ENCODE measurements at regions not wholly inside any gene's neighbourhood (a gene's known extent, or its start where the extent isn't known, plus 50 kb on each side); places are given as distances from the start of the nearest gene placed in this dataset.

DNA sequence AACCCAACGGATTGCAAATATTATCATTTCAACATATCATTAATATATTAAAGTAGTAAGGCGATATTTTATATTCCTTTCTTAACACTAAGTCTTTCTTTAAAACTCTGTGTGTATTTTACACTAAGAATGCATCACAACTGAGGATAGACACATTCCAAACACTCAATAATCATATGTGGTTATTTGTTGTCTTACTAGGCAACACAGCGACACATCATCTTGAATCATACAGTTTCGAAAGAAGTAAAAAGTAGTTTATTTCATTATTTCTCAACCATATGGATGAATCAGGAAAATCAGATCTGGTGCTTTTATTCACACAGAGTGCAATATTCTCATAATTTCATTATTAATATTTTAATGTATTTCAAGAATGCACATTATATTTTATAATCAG, 662.4 kb downstream of the EPHA7 start:
- Histone ChIP-seq H3K4me1 (ENCODE audit: insufficient read depth, low read length) (no peaks in the 10 kb centered on the region), H3K23ac (ENCODE audit: insufficient read length, low read depth, low read length) (no peak overlapping the region), H3K56ac (ENCODE audit: insufficient read length, low read depth, low read length) (no peak overlapping the region), H2AFZ (ENCODE audit: low read length) (no peak overlapping the region), H3K9me3 (ENCODE audit: control insufficient read depth, low read depth, low read length) (no peaks in the 10 kb centered on the region), H2BK12ac (ENCODE audit: insufficient read length, low read depth, low read length) (no peak overlapping the region), H3K79me1 (ENCODE audit: insufficient read depth, low read depth, low read length, poor library complexity, severe bottlenecking) (no peaks in the 10 kb centered on the region), H4K91ac (ENCODE audit: insufficient read length, low read depth, low read length) (no peak overlapping the region), H2BK120ac (ENCODE audit: low read depth, low read length, poor library complexity, severe bottlenecking) (no peak overlapping the region), H3K27ac (ENCODE audit: insufficient read length, low read depth, low read length) (no peak overlapping the region), H2BK5ac (ENCODE audit: insufficient read length, low read length) (no peak overlapping the region), H3K4ac (ENCODE audit: low read depth, low read length) (no peak overlapping the region), H3K4me2 (ENCODE audit: insufficient read depth, insufficient read length, low read length) (no peak overlapping the region), H2BK15ac (ENCODE audit: low read depth, low read length) (no peak overlapping the region), H3K14ac (ENCODE audit: insufficient read depth, low read length) (no peak overlapping the region), H4K20me1 (ENCODE audit: control insufficient read depth, insufficient read depth, insufficient read length) (no peaks in the 10 kb centered on the region), H3K23me2 (ENCODE audit: insufficient read length, low read depth, low read length, poor library complexity, severe bottlenecking) (no peaks in the 10 kb centered on the region), H2BK20ac (ENCODE audit: low read depth, low read length, poor library complexity, severe bottlenecking) (no peak overlapping the region), H3K79me2 (ENCODE audit: insufficient read depth, low read length) (no peaks in the 10 kb centered on the region), H4K8ac (replicated peaks; ENCODE audit: insufficient read length, low read depth, low read length) (no peak overlapping the region), H3K9ac (ENCODE audit: extremely low read depth, insufficient read length, low read length) (no peak overlapping the region), H2AK5ac (ENCODE audit: insufficient read length, low read length) (no peak overlapping the region), H3T11ph (ENCODE audit: low read length) (no peak overlapping the region), H4K5ac (ENCODE audit: insufficient read length, low read depth, low read length) (no peak overlapping the region), H3K18ac (ENCODE audit: insufficient read length, low read depth, low read length) (no peak overlapping the region), H3K27me3 (ENCODE audit: insufficient read depth, low read length) (no peaks in the 10 kb centered on the region)
- Mint-ChIP-seq H3K9me3 (peaks cover 3 to 13% of the 10 kb centered on the region in 2 experiments; a peak in 4 of 5 replicates), H3K4me3 (no peak overlapping the region), H3K27ac (no peak overlapping the region), H3K27me3 (ENCODE audit: low read depth) (no peaks in the 10 kb centered on the region), H3K4me1 (peaks cover 12 to 21% of the 10 kb centered on the region in 2 experiments), H3K36me3 (ENCODE audit: insufficient read depth in 1 of 3, low read depth in 3 of 3) (peaks cover 0 to 11% (median 2%) of the 10 kb centered on the region in 3 experiments; a peak in 4 of 7 replicates)
- TF ChIP-seq, protein P1, sequence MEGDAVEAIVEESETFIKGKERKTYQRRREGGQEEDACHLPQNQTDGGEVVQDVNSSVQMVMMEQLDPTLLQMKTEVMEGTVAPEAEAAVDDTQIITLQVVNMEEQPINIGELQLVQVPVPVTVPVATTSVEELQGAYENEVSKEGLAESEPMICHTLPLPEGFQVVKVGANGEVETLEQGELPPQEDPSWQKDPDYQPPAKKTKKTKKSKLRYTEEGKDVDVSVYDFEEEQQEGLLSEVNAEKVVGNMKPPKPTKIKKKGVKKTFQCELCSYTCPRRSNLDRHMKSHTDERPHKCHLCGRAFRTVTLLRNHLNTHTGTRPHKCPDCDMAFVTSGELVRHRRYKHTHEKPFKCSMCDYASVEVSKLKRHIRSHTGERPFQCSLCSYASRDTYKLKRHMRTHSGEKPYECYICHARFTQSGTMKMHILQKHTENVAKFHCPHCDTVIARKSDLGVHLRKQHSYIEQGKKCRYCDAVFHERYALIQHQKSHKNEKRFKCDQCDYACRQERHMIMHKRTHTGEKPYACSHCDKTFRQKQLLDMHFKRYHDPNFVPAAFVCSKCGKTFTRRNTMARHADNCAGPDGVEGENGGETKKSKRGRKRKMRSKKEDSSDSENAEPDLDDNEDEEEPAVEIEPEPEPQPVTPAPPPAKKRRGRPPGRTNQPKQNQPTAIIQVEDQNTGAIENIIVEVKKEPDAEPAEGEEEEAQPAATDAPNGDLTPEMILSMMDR (conservative IDR thresholded peaks at IDR 0.05) = no peak
- no peak for DNase-seq
- no CpG with 5 or more reads among the region's 4 CpGs for WGBS (ENCODE audit: extremely low coverage, insufficient read length, low lambda C conversion rate)

Data from H9 (cell line).